ENCODE measurements at regions not wholly inside any gene's neighbourhood (a gene's known extent, or its start where the extent isn't known, plus 50 kb on each side); places are given as distances from the start of the nearest gene placed in this dataset.
"Not testable (repeated sequence)": the region's sequence is repeated elsewhere in the genome, so short reads cannot be mapped to it uniquely, and the experiment has no call there.

DNA sequence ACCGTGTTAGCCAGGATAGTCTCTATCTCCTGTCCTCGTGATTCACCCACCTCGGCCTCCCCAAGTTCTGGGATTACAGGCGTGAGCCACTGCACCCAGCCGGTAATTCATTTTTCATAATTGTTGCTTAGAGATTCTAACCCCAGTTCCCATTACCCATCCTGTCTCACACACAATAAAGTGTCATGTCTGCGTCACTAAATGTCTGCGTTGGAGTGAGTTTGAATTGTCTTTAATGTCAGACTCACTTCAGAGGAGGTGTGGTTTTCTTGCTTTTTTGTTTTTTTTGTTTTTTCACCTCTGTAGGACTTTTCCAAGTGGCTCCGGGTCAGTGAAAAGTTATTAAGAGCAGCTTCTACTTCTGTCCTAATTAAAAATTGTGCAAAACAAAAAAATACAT is 304.5 kb downstream of the CNTNAP3B start:
- not testable (repeated sequence) for TF ChIP-seq EZH2 (IDR thresholded peaks at IDR 0.05); POLR2AphosphoS5 (IDR thresholded peaks at IDR 0.05; ENCODE audit: borderline replicate concordance, low read depth, low read length)

Data from SK-N-MC (cell line).